HG03571 (cell line): ENCODE measurements at regions not wholly inside any gene's neighbourhood (a gene's known extent, or its start where the extent isn't known, plus 50 kb on each side); places are given as distances from the start of the nearest gene placed in this dataset.

Experiments
- ATAC-seq: cut with Tn5 transposase; IDR thresholded peaks from one replicate; pipeline ENCODE4 v1.9.1; 2021; ENCODE audit not compliant: unreplicated experiment

GRCh38 chr4:28148221-28148620 is 1287.6 kb downstream of the STIM2 start:
- no peak for ATAC-seq

- ATAC-seq: no peak
These were observed 1289.1 kb downstream of the STIM2 start for GRCh38 chr4:28149762-28150161.

GRCh38 chr4:28151314-28151713 is 1290.7 kb downstream of the STIM2 start:
- no peak for ATAC-seq

- ATAC-seq: no peak
These were observed 1306.8 kb downstream of the STIM2 start for GRCh38 chr4:28167411-28167810.

DNA sequence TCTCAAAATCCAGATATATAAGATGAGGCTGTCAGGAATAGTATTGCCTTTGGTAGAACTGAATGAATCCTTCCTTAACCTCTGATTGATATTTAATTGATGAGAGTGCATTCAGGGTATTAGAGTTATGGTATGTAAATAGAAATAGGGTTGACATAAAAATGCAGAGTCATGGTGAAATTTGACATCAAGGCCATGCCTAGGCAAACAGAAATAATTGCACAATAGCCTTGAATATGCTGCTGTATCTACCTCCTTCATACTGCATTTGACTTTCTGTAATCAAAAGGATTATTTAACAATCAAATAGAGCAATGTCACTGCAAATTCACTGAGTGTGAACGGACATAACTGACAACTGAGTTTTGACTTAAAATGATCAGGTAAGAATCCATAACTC is 1316.3 kb downstream of the STIM2 start:
- no peak for ATAC-seq

DNA sequence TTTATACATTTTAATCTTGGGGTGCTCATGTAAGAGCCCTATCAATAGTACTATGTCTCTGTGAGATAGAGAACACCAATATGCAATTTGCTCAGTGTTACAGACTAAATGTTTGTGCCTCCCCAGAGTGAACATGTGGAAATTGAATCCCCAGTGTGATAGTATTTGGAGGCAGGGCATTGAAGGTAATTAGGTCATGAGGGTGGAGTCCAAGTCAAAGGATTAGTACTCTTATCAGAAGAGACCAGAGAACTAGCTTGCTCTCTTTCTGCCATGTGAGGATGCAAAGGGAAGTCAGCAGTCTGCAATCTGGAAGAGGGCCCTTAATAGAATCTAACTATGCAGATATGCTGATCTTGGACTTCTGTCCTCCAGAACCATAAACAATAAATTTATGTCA is 1317.0 kb downstream of the STIM2 start:
- no peak for ATAC-seq

DNA sequence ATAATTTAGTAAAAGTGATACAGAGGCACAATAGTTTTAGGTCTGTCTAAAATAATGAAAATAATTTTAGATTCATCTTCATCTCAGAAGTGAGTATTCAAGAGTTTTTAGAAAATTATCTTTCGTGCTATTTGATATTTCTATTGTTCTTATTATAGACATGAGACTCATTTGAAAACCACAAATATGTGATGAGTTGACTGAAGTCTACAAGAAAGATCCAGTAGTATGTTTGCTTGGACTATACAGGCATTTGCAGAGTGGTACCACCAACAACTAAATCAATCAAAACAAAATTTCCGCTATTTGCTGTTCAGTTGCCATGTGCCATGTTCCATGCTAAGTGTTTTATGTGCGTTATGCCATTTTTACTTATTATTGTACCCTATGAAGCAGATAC is 1318.5 kb downstream of the STIM2 start:
- no peak for ATAC-seq

DNA sequence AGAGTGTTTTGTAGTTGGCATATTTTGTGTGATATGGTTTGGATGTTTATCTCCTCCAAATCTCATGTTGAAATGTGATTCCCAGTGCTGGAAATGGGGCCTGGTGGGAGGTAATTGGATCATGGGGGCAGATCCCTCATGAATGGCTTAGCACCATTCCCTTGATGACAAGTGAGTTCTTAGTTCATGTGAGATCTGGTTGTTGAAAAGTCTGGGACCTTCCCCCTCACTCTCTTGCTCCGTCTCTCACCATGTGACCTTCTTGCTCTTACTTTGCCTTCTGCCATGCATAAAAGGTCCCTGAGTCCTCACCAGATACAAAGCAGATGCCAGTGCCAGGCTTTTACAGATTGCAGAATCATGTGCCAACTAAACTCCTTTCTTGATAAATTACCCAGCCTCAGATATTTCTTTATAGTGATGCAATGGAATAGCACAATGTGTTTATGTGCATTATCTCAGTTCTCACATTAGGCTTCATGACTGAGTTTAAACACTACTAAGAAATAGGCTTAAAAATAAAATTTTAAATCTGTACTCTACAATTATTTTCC is 1348.8 kb downstream of the STIM2 start:
- no peak for ATAC-seq

DNA sequence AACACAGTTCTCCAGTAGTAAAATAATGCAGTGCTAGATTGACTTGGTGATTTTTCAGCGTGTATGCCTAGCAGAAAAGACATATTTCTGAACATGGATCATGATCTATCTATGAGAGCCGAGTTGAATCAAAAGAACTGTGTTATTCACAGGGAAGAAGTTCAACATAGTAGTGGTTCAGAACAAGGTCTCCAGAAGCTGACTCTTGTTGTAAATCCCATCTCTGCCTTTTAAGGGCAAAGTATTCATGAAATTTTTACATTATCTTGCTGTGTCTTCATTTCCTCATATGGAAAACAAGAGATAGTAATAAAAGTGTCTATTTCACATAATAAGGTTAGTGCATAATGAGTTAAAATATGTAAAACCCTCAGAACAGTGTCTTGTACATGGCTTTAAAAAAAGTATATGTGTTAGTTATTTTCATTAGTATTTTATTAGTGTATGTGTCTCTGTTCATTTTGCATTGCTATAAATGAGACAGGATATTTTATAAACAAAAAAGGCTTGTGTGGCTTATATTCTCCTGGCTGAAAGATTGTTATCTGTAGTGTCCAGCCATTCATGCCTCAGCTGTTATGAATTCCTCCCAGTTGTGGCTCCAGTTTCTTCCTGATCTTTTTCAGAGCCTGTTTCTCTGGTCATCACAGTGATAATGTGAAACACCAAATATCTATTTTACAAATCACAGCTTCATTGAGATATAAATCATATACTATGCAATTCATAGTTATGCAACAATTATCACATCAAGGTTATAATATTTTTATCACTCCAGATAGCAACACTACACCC is 1351.2 kb downstream of the STIM2 start:
- ATAC-seq: no peak

DNA sequence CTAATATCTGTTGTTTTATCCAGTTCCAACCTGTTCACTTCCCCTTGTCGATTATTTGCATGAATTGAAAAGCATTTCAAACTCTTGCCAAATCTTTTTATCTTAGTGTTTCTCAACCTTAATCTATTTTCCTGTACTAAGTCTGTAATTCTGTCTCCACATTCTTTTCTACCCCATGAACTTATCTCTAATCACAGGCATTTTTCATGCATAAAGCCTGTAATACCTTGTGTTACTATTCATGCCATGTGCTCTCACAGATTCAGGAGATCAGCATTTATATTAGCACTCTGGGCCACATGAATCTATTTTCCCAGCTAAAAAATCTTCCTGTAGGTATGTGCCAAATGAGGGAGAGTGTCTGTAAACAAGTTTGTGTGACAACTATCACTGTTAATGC is 1360.9 kb downstream of the STIM2 start:
- no peak for ATAC-seq

GRCh38 chr4:28225050-28225449 is 1364.4 kb downstream of the STIM2 start:
- no peak for ATAC-seq

- no peak for ATAC-seq
These were observed 1365.2 kb downstream of the STIM2 start for GRCh38 chr4:28225689-28226353.

GRCh38 chr4:28226962-28227361 is 1366.3 kb downstream of the STIM2 start:
- ATAC-seq: no peak

DNA sequence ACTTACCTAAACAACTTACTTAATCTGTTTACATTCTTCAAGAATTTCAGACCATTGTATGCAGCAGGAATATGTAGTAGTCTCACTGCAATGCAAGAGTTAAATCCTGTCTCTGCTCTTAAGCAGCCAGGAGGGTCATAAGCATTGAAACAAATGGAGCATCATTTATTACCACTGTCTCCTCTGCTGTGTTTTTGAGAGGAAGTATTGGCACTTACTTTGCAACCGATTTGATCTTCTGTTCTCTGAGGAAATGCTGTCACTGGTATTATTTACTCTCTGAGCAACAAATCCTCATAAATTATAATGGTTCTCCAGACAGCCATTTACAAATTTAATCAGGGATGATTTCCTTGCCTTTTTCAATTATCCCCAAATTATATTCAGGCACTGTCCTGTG is 1367.1 kb downstream of the STIM2 start:
- no peak for ATAC-seq

DNA sequence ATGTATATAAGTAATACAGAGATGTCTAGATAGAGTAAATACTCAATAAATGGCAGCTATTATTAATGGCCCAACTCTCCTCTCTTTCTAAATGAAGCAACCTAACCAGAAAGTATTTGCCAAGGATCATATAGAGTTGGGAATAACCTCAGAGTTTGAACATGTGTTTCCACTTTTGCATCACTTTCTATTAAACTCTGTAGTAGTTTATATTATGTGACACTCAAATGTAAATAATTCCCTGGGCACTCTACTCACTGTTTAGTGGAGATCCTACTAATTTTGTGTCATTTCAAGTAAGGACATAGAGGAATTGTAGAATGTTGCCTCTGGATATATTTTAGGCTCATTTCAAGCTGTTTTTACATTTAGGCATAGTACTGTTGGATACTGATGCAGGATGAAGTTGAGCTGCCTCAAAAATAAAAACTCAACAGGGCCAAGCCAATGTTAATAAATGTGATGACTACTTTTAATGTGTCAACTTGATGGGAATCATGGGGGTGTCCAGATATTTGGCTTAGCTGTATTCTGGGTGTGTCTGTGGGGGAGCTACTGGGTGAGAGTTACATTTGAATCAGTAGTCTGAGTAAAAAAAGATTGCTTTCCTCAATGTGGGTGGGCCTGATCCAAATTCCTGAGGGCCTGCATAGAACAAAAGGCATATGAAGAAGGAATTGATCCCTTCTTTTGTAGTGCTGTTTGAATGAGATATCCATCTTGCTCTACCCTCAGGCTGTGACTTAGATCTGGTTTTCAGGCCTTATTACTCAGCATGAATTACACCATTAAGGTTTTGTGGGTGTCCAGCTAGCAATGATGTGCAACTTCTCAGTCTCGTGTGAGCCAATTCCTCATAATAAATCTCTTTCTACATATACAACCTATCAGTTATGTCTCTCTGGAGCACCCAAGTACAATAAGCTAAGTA is 1368.2 kb downstream of the STIM2 start:
- no peak for ATAC-seq

DNA sequence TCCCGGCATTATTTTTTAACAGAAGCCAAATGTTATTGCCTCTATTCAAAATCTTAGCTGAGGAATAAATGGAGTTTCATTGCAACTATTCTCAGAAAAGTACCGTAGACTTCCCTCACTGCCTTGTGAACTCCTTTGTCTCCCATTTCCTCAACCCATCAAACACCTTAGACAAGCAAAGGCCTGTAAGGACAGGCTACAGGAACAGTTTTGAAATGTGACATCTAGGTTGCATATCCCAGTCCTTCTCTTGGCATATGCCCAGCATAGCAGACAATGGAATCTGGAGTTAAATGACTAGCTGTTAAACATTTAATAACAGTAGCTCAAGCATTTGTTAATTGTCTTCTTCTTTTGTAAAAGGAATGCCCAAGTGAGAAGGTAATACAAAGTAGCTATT is 1371.7 kb downstream of the STIM2 start:
- ATAC-seq: no peak

DNA sequence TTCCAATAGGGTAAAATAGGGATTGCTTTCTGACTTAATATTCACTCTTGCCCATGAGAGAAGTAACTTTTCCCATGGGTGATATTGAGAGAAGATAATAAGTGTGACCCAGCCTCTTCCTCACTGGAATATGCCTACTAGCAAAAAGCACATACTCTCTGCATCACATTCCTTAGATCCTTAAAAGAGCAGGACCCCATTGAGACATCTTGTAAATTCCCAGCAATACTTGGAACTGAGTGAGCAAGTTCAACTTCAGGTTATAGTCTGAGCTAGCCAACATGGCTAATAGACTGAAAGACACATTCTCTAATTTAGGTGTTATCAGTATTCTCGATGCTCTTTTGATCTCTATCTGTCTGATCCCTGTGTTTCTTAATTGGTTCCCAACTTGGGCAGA is 1372.3 kb downstream of the STIM2 start:
- no peak for ATAC-seq

DNA sequence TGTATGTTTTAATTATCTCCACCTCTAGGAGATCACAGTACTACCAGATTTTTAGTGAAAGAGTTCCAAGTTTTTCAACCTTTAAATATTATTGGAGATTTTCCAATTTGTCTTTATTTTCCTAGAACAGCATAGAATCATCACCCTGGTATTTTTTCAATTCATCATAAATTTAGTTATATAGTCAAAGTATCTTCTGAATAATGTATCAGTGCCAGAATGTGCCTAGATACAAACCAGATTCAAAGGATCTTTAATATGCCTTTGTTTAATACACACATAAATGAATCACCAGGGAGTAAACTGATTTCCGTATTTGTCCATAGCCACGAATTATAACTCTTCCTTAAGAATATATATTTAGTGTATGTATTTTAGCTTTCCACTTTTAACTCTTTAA is 1373.1 kb downstream of the STIM2 start:
- no peak for ATAC-seq

DNA sequence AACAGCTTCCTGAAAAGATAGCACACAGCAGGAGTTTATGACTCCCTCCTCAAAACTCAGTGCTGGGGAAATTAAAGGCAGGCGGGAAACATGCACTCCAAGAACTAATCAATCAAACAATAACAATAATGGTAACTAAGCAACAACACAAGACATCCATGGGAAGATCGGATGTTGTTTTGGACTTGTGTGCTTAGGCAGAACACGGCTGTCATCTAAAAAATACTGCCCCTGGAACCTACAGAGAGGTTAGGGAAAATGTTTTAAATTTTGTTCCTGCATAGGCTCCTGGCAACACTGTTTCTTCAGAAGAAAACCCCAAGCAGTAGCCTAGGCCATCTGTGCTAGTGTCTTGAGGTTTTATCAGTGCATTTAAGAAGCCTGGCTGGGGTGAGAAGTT is 1378.2 kb downstream of the STIM2 start:
- no peak for ATAC-seq

DNA sequence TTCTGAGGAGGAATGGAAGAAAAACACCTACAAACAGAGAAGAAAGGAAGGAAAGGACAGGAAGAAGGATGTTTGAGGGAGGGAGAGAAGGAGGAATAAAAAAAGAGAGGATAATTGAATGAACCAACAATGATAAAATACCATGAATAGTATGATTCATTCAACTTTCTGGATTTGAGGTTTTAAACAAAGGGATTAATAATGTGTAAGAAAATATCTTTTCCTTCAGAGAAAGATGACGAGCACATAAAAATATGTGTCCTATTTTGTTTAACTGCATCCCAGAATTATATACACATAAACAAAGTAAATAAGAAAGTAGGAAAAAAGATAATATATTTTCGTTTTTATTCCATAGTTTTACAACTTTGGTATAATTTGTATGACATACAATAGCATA is 1380.4 kb downstream of the STIM2 start:
- ATAC-seq: no peak

DNA sequence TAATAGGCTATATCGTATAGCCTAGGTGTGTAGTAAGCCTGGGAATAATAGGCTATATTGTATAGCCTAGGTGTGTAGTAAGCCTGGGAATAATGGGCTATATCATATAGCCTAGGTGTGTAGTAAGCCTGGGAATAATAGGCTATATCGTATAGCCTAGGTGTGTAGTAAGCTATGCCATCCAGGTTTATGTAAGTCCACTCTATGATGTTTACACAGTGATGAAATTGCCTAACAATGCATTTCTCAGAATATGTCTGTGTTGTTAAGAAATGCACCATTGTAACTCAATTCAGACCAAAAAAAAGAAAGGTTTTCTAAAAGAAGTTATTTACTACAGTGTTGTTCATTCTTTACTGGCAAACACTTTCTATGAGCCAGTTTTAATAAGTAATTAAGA is 1387.2 kb downstream of the STIM2 start:
- no peak for ATAC-seq
